CD4-positive, alpha-beta T cell (primary cell): ENCODE measurements at regions not wholly inside any gene's neighbourhood (a gene's known extent, or its start where the extent isn't known, plus 50 kb on each side); places are given as distances from the start of the nearest gene placed in this dataset.

Experiments used
- ATAC-seq: fragments of 200-7000 bp; cut with Tn5 transposase; one replicate; pipeline ENCODE4 v1.10.0; 2022; ENCODE audit warnings: mild to moderate bottlenecking; ENCODE audit not compliant: poor library complexity
- CTCF ChIA-PET: fragments of 350-600 bp; sonication (Branson Sonifier 250); formaldehyde crosslinking; loops from one replicate; lab custom pipeline; 2021; ENCODE audit warnings: antibody characterized with exemption, inconsistent platforms; lab: Charles Lee
- POLR2A ChIA-PET: fragments of 350-600 bp; sonication (Branson Sonifier 250); formaldehyde crosslinking; loops from one replicate; lab custom pipeline; 2021; ENCODE audit warnings: antibody characterized with exemption, inconsistent platforms; lab: Charles Lee
- DNase-seq, 14 experiments: peaks; one replicate each; pipeline ENCODE4 v3.0.0-alpha.2; 2013 to 2020; ENCODE audit warnings: mixed read lengths in 2 of 14
- H3K27ac ChIP-seq, 2 donors: one replicate each; pipeline versions ENCODE4 v1.5.1 to v1.7.0; 2013; ENCODE audit warnings: low read length in 2 of 2, low read depth in 1 of 2, mild to moderate bottlenecking in 1 of 2
- H3K27me3 ChIP-seq, 2 experiments: 1 replicate in 1 of 2; 2 replicates in 1 of 2; pipeline versions ENCODE4 v1.6.1 to v1.7.0; 2013; ENCODE audit warnings: low read length in 2 of 2, control low read depth in 1 of 2, mild to moderate bottlenecking in 1 of 2, moderate library complexity in 1 of 2; ENCODE audit not compliant: insufficient read depth in 2 of 2, control insufficient read depth in 1 of 2
- H3K36me3 ChIP-seq: one replicate; pipeline ENCODE4 v1.6.1; 2013; ENCODE audit warnings: low read length, control low read depth; ENCODE audit not compliant: insufficient read depth
- H3K4me1 ChIP-seq: one replicate; pipeline ENCODE4 v1.6.1; 2013; ENCODE audit warnings: low read length, control low read depth; ENCODE audit not compliant: insufficient read depth
- H3K4me3 ChIP-seq: one replicate; pipeline ENCODE4 v1.5.1; 2013; ENCODE audit warnings: mild to moderate bottlenecking, low read length, moderate library complexity
- H3K9me3 ChIP-seq, 2 experiments: 1 replicate in 1 of 2; 2 replicates in 1 of 2; pipeline versions ENCODE4 v1.6.1 to v1.7.0; 2013; ENCODE audit warnings: low read length in 2 of 2, mild to moderate bottlenecking in 2 of 2, control low read depth in 1 of 2, moderate library complexity in 1 of 2; ENCODE audit not compliant: control insufficient read depth in 1 of 2, insufficient read depth in 1 of 2
- H3K27ac Mint-ChIP-seq: one replicate; pipeline ENCODE4 v1.8.0; 2020; ENCODE audit warnings: mixed read lengths
- H3K27me3 Mint-ChIP-seq: one replicate; pipeline ENCODE4 v1.8.0; 2021; ENCODE audit warnings: mixed read lengths
- H3K36me3 Mint-ChIP-seq: one replicate; pipeline ENCODE4 v1.8.0; 2021; ENCODE audit warnings: low read depth, mixed read lengths
- H3K4me1 Mint-ChIP-seq: one replicate; pipeline ENCODE4 v1.8.0; 2021; ENCODE audit warnings: low read depth, mixed read lengths
- H3K4me3 Mint-ChIP-seq: one replicate; pipeline ENCODE4 v1.8.0; 2020; ENCODE audit warnings: mild to moderate bottlenecking, mixed read lengths
- H3K9me3 Mint-ChIP-seq: one replicate; pipeline ENCODE4 v1.8.0; 2020; ENCODE audit warnings: mixed read lengths
- intact Hi-C, 2 experiments: fragments of 100-400 bp; cut with DNase I in 1 of 2; cut with micrococcal nuclease in 1 of 2; formaldehyde crosslinking; loops; one replicate each; pipeline versions ENCODE4 v1.15.1 to v1.9.0; 2023 to 2025; cut with DNase I, micrococcal nuclease
- TF ChIP-seq, protein P1 (sequence below): fragments of 200-600 bp; IDR thresholded peaks from one replicate; pipeline ENCODE4 v1.8.0; 2022; ENCODE audit warnings: antibody characterized with exemption, mild to moderate bottlenecking

DNA sequence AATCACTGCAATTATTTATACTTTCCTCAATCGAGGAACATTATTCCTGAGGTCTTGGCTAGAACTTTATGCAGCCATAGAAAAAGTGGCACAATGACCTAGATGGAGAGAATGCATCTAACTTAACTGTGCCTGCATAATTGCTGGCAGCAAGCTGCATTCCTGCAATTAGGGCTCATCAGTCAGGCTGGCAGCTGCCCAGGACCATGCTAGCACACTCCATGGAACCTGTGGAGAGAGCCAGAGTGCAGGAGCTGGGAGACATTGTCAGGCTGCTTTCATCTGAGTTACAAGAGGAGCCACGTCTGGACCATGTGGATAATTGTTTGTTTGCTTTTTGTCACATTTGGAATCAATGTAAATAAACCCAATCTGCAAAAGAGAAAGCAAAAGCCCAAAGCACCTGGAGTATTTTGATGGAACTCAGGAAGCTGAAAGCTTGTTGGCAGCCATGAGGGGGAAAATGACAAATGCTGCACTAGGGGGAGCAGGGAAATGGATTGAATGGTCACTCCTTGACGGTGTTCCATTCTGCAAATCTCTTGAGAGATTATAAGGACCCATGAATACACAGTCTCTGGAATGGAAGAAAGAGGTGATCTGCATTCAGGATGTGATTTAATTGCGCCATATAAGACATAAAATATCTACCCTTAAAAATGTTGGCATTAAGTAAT, 839.9 kb downstream of the MAT2B start:
- H3K4me1 ChIP-seq: no peaks in the 10 kb centered on the region
- Mint-ChIP-seq H3K36me3 (no peaks in the 10 kb centered on the region), H3K27ac (no peak overlapping the region), H3K27me3 (no peaks in the 10 kb centered on the region), H3K9me3 (peaks cover 3% of the 10 kb centered on the region), H3K4me3 (no peak overlapping the region), H3K4me1 (no peaks in the 10 kb centered on the region)
- ChIA-PET CTCF (no interaction called here), POLR2A (no interaction called here)
- no peaks in the 10 kb centered on the region for H3K36me3 ChIP-seq
- DNase-seq (no peak), ATAC-seq (no peak)
- no peak overlapping the region for H3K27ac ChIP-seq
- intact Hi-C loops: no loop called here
- H3K9me3 ChIP-seq: peaks cover 0 to 3% of the 10 kb centered on the region in 2 experiments
- no peaks in the 10 kb centered on the region for H3K27me3 ChIP-seq
- TF ChIP-seq, protein P1, sequence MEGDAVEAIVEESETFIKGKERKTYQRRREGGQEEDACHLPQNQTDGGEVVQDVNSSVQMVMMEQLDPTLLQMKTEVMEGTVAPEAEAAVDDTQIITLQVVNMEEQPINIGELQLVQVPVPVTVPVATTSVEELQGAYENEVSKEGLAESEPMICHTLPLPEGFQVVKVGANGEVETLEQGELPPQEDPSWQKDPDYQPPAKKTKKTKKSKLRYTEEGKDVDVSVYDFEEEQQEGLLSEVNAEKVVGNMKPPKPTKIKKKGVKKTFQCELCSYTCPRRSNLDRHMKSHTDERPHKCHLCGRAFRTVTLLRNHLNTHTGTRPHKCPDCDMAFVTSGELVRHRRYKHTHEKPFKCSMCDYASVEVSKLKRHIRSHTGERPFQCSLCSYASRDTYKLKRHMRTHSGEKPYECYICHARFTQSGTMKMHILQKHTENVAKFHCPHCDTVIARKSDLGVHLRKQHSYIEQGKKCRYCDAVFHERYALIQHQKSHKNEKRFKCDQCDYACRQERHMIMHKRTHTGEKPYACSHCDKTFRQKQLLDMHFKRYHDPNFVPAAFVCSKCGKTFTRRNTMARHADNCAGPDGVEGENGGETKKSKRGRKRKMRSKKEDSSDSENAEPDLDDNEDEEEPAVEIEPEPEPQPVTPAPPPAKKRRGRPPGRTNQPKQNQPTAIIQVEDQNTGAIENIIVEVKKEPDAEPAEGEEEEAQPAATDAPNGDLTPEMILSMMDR: no peak
- H3K4me3 ChIP-seq: no peak overlapping the region

DNA sequence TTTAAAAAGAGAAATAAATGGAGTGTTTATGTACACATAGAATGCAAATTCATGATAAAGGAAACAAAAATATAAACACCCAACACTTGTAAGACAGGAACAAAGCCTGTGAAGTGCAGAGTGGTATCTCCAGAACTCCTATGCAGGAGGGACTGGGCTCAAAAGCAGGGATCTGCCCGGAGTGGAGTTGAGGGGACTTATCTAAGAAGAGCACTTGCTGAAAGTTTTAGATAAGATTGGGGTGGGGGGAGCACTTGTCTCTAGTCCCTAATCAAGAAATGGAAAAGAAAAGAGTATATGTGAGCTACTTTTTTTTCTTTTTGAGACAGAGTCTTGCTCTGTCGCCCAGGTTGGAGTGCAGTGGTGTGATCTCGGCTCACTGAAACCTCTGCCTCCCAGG, 840.4 kb downstream of the MAT2B start:
- no peak overlapping the region for H3K27ac ChIP-seq
- no peaks in the 10 kb centered on the region for H3K4me1 ChIP-seq
- no peak overlapping the region for H3K4me3 Mint-ChIP-seq
- ChIA-PET POLR2A (no interaction called here), CTCF (no interaction called here)
- DNase-seq (no peak), ATAC-seq (no peak)
- intact Hi-C loops: no loop called here
- TF ChIP-seq, protein P1: no peak
- H3K27me3 Mint-ChIP-seq: no peaks in the 10 kb centered on the region
- peaks cover 0 to 3% of the 10 kb centered on the region in 2 experiments for H3K9me3 ChIP-seq
- H3K9me3 Mint-ChIP-seq: peaks cover 3% of the 10 kb centered on the region
- no peak overlapping the region for H3K4me3 ChIP-seq
- H3K36me3 ChIP-seq: no peaks in the 10 kb centered on the region
- H3K27ac Mint-ChIP-seq: no peak overlapping the region
- H3K27me3 ChIP-seq: no peaks in the 10 kb centered on the region
- H3K4me1 Mint-ChIP-seq: no peaks in the 10 kb centered on the region
- no peaks in the 10 kb centered on the region for H3K36me3 Mint-ChIP-seq

DNA sequence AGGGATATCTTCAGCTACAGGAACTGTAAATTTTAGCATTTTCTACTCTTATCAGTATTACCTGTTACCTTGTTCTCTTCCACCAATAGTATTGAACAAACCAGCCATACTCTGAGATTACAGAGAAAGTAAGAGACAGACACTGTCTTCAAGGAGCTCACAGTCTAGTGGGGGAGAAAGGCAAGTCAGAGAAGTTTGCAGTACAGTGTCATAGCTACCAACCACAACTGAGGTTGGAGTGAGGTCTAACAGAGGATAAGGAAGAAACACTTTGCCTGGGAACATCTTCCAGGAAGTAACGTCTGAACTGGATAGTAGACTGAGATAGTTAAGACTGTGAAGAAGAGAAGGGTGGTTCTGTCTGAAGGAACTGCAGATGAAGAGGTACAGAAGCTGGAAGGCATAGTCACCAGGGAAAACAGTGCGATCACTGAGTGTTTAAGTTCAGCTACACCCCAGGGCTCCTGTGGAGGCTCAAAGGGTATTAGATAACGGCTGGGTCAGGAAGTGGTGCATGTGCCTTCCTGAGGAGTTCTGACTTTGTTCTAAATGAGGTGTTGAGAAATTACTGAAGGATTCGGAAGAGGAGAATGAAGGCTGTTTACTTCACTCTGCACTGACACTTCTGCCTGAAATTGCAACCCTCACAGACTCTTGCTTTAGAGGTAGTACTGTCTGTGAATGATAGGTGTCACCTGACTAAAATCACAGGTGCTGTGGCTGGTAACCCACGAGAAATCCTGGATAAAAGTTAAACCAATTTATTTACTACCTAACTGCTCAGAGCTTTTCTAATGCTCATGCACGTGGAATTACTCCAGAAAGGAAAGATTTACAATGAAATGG, 841.6 kb downstream of the MAT2B start:
- peaks cover 3% of the 10 kb centered on the region for H3K9me3 Mint-ChIP-seq
- H3K36me3 ChIP-seq: no peaks in the 10 kb centered on the region
- no peak overlapping the region for H3K4me3 ChIP-seq
- no peak overlapping the region for H3K27ac ChIP-seq
- TF ChIP-seq, protein P1: no peak
- no peaks in the 10 kb centered on the region for H3K4me1 Mint-ChIP-seq
- intact Hi-C loops: no loop called here
- H3K9me3 ChIP-seq: peaks cover 0 to 3% of the 10 kb centered on the region in 2 experiments
- H3K36me3 Mint-ChIP-seq: no peaks in the 10 kb centered on the region
- no peaks in the 10 kb centered on the region for H3K27me3 ChIP-seq
- no peaks in the 10 kb centered on the region for H3K27me3 Mint-ChIP-seq
- no peaks in the 10 kb centered on the region for H3K4me1 ChIP-seq
- POLR2A ChIA-PET: no interaction called here
- ATAC-seq (no peak), DNase-seq (no peak)
- CTCF ChIA-PET: no interaction called here
- H3K4me3 Mint-ChIP-seq: no peak overlapping the region
- H3K27ac Mint-ChIP-seq: no peak overlapping the region
